ENCODE measurements at regions not wholly inside any gene's neighbourhood (a gene's known extent, or its start where the extent isn't known, plus 50 kb on each side); places are given as distances from the start of the nearest gene placed in this dataset.

- Histone ChIP-seq H3K9me2 (ENCODE audit: insufficient read depth, low read length) (no peaks in the 10 kb centered on the region), H3K79me2 (ENCODE audit: insufficient read depth, low read depth, low read length) (no peaks in the 10 kb centered on the region), H3K27ac (ENCODE audit: low read depth, low read length, poor library complexity, severe bottlenecking) (no peak overlapping the region), H4K20me1 (ENCODE audit: insufficient read depth, low read length) (no peaks in the 10 kb centered on the region), H3K4me3 (ENCODE audit: low read depth, low read length, poor library complexity, severe bottlenecking) (no peak overlapping the region), H3K4me2 (ENCODE audit: low read length) (no peak overlapping the region), H2AFZ (ENCODE audit: low read length) (no peak overlapping the region), H3K4me1 (ENCODE audit: insufficient read depth, low read length, poor library complexity, severe bottlenecking) (no peaks in the 10 kb centered on the region), H3K9me3 (ENCODE audit: low read length) (no peaks in the 10 kb centered on the region), H3K36me3 (ENCODE audit: insufficient read depth, low read length) (no peaks in the 10 kb centered on the region)
- intact Hi-C loops (cut with micrococcal nuclease; ENCODE audit: unreplicated experiment): no loop called here
- ChIA-PET CTCF (ENCODE audit: unreplicated experiment) (no interaction called here), POLR2A (interaction anchor here (1.2 kb wide), 1 partner anchor 29 kb away, joined by 3 read pairs; no protein-coding TSS in a partner anchor)
- no peak for DNase-seq (ENCODE audit: low spot score)
- TF ChIP-seq EZH2phosphoT487 (IDR thresholded peaks at IDR 0.05; ENCODE audit: borderline replicate concordance, low read depth, low read length) (no peak), CTCF (conservative IDR thresholded peaks at IDR 0.05; ENCODE audit: low read length) (no peak)
- no TSS peak for BruUV-seq (replicated peaks)
Observed at GRCh38 chr9:99303177-99303576, 81.1 kb downstream of the SEC61B start.

- Histone ChIP-seq H3K4me2 (ENCODE audit: low read length) (no peak overlapping the region), H4K20me1 (ENCODE audit: insufficient read depth, low read length) (no peaks in the 10 kb centered on the region), H3K4me1 (ENCODE audit: insufficient read depth, low read length, poor library complexity, severe bottlenecking) (no peaks in the 10 kb centered on the region), H3K79me2 (ENCODE audit: insufficient read depth, low read depth, low read length) (no peaks in the 10 kb centered on the region), H2AFZ (ENCODE audit: low read length) (no peak overlapping the region), H3K36me3 (ENCODE audit: insufficient read depth, low read length) (no peaks in the 10 kb centered on the region), H3K9me3 (ENCODE audit: low read length) (no peaks in the 10 kb centered on the region), H3K9me2 (ENCODE audit: insufficient read depth, low read length) (no peaks in the 10 kb centered on the region), H3K27ac (ENCODE audit: low read depth, low read length, poor library complexity, severe bottlenecking) (no peak overlapping the region), H3K4me3 (ENCODE audit: low read depth, low read length, poor library complexity, severe bottlenecking) (no peak overlapping the region)
- POLR2A ChIA-PET: no interaction called here
- TF ChIP-seq EZH2phosphoT487 (IDR thresholded peaks at IDR 0.05; ENCODE audit: borderline replicate concordance, low read depth, low read length) (no peak), CTCF (conservative IDR thresholded peaks at IDR 0.05; ENCODE audit: low read length) (no peak)
- no TSS peak for BruUV-seq (replicated peaks)
- CTCF ChIA-PET (ENCODE audit: unreplicated experiment): no interaction called here
- DNase-seq (ENCODE audit: low spot score): no peak
- intact Hi-C loops (cut with micrococcal nuclease; ENCODE audit: unreplicated experiment): no loop called here
Observed at GRCh38 chr9:99305124-99305523, 83.0 kb downstream of the SEC61B start.

DNA sequence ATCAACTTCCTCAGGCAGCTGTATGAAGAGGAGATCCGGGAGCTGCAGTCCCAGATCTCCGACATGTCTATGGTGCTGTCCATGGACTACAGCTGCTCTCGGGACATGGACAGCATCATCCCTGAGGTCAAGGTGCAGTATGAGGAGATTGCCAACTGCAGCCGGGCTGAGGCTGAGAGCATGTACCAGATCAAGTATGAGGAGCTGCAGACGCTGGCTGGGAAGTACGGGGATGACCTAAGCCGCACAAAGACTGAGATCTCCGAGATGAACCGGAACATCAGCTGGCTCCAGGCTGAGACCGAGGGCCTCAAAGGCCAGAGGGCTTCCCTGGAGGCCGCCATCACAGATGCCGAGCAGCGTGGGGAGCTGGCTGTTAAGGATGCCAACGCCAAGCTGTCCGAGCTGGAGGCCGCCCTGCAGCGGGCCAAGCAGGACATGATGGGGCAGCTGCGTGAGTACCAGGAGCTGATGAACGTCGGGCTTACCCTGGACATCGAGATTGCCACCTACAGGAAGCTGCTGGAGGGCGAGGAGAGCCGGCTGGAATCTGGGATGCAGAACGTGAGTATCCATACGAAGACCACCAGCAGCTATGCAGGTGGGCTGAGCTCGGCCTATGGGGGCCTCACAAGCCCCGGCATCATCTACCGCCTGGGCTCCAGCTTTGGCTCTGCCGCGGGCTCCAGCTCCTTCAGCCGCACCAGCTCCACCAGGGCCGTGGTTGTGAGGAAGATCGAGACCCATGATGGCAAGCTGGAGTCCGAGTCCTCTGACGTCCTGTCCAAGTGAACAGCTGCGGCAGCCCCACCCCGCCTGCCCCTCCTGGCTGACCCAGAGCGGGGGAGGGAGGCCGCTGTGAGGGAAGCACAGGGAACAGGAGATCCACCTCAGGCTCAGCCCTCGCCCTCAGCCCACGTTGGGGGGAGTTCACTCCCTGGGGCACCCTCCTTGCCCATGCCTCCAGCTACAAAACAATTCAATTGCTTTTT is 84.0 kb downstream of the SEC61B start:
- Histone ChIP-seq H3K79me2 (ENCODE audit: insufficient read depth, low read depth, low read length) (no peaks in the 10 kb centered on the region), H4K20me1 (ENCODE audit: insufficient read depth, low read length) (no peaks in the 10 kb centered on the region), H3K36me3 (ENCODE audit: insufficient read depth, low read length) (no peaks in the 10 kb centered on the region), H3K9me3 (ENCODE audit: low read length) (no peaks in the 10 kb centered on the region), H3K4me2 (ENCODE audit: low read length) (no peak overlapping the region), H3K27ac (ENCODE audit: low read depth, low read length, poor library complexity, severe bottlenecking) (no peak overlapping the region), H3K4me1 (ENCODE audit: insufficient read depth, low read length, poor library complexity, severe bottlenecking) (no peaks in the 10 kb centered on the region), H3K4me3 (ENCODE audit: low read depth, low read length, poor library complexity, severe bottlenecking) (no peak overlapping the region), H2AFZ (ENCODE audit: low read length) (no peak overlapping the region), H3K9me2 (ENCODE audit: insufficient read depth, low read length) (no peaks in the 10 kb centered on the region)
- CTCF ChIA-PET (ENCODE audit: unreplicated experiment): no interaction called here
- no TSS peak for BruUV-seq (replicated peaks)
- TF ChIP-seq EZH2phosphoT487 (IDR thresholded peaks at IDR 0.05; ENCODE audit: borderline replicate concordance, low read depth, low read length) (no peak), CTCF (conservative IDR thresholded peaks at IDR 0.05; ENCODE audit: low read length) (no peak)
- intact Hi-C loops (cut with micrococcal nuclease; ENCODE audit: unreplicated experiment): no loop called here
- no peak for DNase-seq (ENCODE audit: low spot score)
- POLR2A ChIA-PET: no interaction called here
